HFF-Myc (cell line): ENCODE measurements at regions not wholly inside any gene's neighbourhood (a gene's known extent, or its start where the extent isn't known, plus 50 kb on each side); places are given as distances from the start of the nearest gene placed in this dataset.
A peak's percentile ranks its signal among the peaks of the same experiment; 100 is the strongest.
"Not testable (repeated sequence)": the region's sequence is repeated elsewhere in the genome, so short reads cannot be mapped to it uniquely, and the experiment has no call there.

Experiments
- DNase-seq: peaks from one replicate; pipeline ENCODE4 v3.0.0-alpha.2; 2011; ENCODE audit warnings: low read depth; ENCODE audit errors: extremely low read depth
- H3K4me3 ChIP-seq: replicated peaks from 2 replicates; pipeline ENCODE4 v1.5.1; 2011; ENCODE audit warnings: low read depth, mild to moderate bottlenecking, control low read depth, low read length
- TF ChIP-seq, protein P1 (sequence below): IDR thresholded peaks from 2 replicates; pipeline ENCODE4 v1.5.1; 2012; ENCODE audit warnings: mild to moderate bottlenecking, low read depth, low read length, control low read depth; ENCODE audit errors: missing control alignments

DNA sequence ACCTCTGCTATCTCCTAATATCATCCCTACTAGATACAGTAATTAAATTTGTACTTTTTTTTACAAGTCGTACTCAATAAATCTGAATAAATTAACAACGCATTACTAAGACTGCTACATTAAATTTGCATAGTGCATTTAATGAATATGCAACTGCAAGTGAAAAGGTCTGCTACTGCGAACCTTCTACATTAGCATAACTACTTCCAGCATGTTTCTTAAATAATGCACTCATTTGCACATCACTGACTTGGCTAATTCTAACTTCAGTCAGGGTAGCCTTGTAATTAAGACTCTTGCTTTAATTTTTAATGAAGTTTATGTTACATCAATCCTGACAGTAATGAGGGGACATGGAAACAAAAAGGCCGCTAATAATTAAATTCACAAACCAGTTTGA, 98.9 kb upstream of the FOXB1 start:
- TF ChIP-seq, protein P1, sequence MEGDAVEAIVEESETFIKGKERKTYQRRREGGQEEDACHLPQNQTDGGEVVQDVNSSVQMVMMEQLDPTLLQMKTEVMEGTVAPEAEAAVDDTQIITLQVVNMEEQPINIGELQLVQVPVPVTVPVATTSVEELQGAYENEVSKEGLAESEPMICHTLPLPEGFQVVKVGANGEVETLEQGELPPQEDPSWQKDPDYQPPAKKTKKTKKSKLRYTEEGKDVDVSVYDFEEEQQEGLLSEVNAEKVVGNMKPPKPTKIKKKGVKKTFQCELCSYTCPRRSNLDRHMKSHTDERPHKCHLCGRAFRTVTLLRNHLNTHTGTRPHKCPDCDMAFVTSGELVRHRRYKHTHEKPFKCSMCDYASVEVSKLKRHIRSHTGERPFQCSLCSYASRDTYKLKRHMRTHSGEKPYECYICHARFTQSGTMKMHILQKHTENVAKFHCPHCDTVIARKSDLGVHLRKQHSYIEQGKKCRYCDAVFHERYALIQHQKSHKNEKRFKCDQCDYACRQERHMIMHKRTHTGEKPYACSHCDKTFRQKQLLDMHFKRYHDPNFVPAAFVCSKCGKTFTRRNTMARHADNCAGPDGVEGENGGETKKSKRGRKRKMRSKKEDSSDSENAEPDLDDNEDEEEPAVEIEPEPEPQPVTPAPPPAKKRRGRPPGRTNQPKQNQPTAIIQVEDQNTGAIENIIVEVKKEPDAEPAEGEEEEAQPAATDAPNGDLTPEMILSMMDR, result no peak
- H3K4me3 ChIP-seq, result no peak overlapping the region

DNA sequence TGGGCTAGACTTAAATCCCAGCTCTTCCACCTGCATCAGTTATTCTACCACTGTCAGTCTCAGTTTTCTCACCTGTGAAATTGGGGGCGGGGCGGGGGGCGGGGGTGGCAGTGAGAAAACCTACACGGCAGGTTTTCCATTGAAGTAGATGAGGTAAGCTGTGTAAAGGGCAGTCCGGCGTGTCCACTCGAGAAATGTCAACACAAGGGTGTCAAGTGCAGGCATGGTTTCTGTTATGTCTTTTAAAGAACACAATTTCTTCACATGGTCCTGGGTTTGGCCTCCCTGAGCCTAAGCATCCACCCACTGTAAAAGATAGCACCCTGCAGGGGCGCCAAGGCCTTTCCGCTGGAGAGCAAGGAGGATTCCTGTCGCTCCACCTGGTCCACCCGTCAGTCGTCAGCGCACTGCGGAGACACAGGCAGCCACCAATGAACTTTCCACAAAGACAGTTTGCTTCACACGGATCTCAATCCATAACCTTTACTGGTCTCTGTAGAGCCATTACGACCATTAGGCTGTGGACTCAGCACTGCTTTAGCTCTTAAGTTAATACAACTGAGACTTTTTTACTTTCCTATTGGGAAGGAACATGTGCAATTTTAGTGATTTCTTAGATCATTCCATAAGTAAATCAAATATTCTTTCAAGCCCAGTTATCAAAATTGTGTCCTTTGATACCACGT, 99.5 kb upstream of the FOXB1 start:
- H3K4me3 ChIP-seq, result no peak overlapping the region
- TF ChIP-seq, protein P1, result no peak
- DNase-seq, result no peak

More for the DNA sequence above, 98.9 kb upstream of the FOXB1 start:
- no peak for DNase-seq

DNA sequence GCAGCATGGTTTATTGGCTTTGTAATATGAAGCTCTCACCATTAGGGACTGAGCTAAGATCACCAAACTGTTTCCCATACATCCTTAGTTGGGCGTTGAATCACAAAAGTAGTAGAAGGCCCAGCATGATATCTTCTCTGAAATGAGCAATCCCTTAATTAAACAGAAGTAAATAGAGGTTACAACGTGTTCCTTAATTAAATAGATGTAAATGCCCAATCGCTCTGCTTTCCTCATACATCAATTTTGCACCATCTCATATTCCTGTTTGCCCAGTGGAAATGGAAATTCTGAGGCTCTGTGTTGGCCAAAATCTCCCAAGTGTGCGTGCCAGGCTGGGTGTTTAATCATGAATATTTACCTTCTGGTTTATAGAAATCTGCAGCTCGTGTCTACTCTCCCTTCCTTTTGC, 107.4 kb upstream of the FOXB1 start:
- H3K4me3 ChIP-seq, result no peak overlapping the region
- no peak for DNase-seq
- TF ChIP-seq, protein P1, result no peak

DNA sequence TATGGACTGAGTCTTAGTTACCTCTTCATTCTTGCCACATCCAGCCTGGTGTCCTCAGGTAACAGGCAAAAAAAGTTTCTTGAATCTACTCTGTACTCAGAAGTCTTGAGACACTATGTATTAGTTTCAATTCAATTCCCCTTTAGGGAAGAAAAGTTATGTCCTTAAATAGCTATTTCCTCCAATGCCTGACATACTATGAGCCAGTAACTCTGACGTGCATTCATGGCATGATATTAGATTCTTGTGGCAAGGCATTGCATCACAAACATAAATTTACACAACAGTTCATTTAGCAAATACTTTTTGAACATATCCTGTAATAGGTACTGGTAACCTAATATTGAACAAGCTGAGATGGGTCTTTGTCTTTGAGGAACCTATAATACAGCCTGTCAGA, 109.3 kb upstream of the FOXB1 start:
- TF ChIP-seq, protein P1, result no peak
- H3K4me3 ChIP-seq, result no peak overlapping the region
- no peak for DNase-seq

DNA sequence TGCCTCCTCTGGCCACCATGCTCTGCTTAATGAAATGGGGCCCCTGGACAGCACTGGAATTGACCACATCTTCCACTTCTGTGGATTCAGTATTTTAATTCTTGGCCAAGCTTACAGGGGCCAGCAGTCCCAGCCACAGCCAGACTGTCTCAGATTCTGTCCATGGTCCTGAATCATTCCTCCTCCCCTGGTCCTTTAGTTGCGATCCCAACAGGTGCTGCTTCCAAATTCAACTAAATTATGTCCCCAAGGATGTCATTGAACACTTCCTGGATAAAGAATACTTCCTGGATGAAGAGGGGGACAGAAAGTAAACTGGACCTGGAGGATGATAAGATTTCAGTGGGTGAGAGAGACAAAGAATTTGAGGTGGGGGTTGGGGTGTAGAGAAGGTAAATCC, 111.1 kb upstream of the FOXB1 start:
- H3K4me3 ChIP-seq, result no peak overlapping the region
- TF ChIP-seq, protein P1, result no peak
- DNase-seq, result peak; percentile 5

DNA sequence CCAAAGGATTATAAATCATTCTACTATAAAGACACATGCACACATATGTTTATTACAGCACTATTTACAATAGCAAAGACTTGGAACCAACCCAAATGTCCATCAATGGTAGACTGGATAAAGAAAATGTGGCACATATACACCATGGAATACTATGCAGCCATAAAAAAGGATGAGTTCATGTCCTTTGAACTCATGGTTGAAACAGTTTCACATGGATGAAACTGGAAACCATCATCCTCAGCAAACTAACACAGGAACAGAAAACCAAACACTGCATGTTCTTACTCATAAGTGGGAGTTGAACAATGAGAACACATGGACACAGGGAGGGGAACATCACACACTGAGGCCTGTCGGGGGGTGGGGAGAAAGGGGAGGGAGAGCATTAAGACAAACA, 116.2 kb upstream of the FOXB1 start:
- not testable (repeated sequence) for H3K4me3 ChIP-seq, DNase-seq

DNA sequence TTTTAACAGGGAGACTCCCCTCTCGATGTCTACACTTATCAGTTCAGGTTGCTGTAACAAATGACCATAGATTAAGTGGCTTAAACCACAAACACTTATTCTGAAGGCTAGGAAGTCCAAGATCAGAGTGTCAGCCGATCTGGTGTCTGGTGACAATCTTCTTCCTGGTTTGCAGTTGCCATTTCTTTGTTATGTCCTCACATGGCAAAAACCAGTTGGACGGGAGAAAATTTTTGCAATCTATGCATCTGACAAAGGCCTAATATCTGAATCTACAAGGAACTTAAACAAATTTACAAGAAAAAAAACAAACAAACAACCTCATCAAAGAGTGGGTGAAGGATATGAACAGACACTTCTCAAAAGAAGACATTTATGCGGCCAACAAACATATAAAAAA, 116.9 kb upstream of the FOXB1 start:
- TF ChIP-seq, protein P1, result no peak
- DNase-seq, result no peak

More for the DNA sequence above, 116.9 kb upstream of the FOXB1 start:
- H3K4me3 ChIP-seq, result no peak overlapping the region
